ENCODE measurements at regions not wholly inside any gene's neighbourhood (a gene's known extent, or its start where the extent isn't known, plus 50 kb on each side); places are given as distances from the start of the nearest gene placed in this dataset.

DNA sequence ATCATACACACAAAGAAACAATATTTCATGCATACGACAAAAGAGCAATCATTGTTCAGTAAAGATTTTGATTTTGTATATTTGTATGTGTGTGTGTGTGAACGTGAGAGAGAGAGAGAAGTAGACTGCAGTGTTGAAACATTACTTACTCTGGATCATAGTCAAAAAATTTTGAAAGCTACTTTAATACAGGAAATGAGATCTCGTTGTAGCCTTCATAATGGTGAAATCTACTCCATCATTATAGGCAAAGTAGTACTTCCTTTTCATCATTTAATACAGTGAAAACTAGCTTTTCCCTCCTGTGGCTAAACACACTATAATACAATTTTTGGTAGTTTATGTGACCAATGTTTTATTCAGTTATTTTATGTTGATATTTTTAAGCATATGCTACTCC, 1427.7 kb upstream of the C9orf72 start:
- BruUV-seq (replicated peaks), result no TSS peak
- Histone ChIP-seq H3K9me3 (ENCODE audit: insufficient read depth, low read depth) (no peaks in the 10 kb centered on the region), H3F3A (ENCODE audit: insufficient read depth, low read depth) (no peaks in the 10 kb centered on the region), H3K9me2 (ENCODE audit: insufficient read depth) (no peaks in the 10 kb centered on the region), H3K36me3 (ENCODE audit: low read depth) (no peaks in the 10 kb centered on the region), H3K79me2 (ENCODE audit: low read depth) (no peaks in the 10 kb centered on the region), H2AFZ (no peak overlapping the region), H3K27me3 (ENCODE audit: insufficient read depth, low read depth) (no peaks in the 10 kb centered on the region), H4K20me1 (ENCODE audit: insufficient read depth) (no peaks in the 10 kb centered on the region), H3K4me3 (no peak overlapping the region), H3K4me1 (replicated peaks; ENCODE audit: insufficient read depth) (no peaks in the 10 kb centered on the region), H3K4me2 (no peak overlapping the region), H3K27ac (no peak overlapping the region)
- no peak for TF ChIP-seq CTCF (conservative IDR thresholded peaks at IDR 0.05)
- TF ChIP-seq EZH2 (IDR thresholded peaks at IDR 0.05; ENCODE audit: low read depth), result no peak
- ChIA-PET CTCF (no interaction called here), POLR2A (ENCODE audit: unreplicated experiment) (no interaction called here)
- DNase-seq, result no peak
- intact Hi-C loops (cut with micrococcal nuclease; ENCODE audit: unreplicated experiment), result no loop called here

DNA sequence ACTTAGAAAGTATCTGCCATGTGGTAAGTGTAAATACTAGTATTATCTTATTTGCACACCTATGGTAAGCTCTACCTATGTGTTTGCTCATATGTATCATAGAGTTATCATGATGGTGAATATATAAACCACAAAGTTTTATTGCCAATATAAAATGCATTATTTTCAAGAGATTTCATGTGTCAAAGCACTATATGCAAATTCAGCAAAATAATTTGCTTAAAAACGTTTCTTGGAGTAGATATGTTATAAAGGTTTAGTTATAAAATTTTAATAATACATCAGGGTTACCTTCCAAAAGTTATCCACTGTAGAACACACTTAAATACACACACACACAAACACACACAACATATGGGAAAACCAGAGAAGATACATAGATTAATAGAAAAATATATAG, 1431.7 kb upstream of the C9orf72 start:
- Histone ChIP-seq H3K27ac (no peak overlapping the region), H3K79me2 (ENCODE audit: low read depth) (no peaks in the 10 kb centered on the region), H3K9me3 (ENCODE audit: insufficient read depth, low read depth) (no peaks in the 10 kb centered on the region), H3F3A (ENCODE audit: insufficient read depth, low read depth) (no peaks in the 10 kb centered on the region), H4K20me1 (ENCODE audit: insufficient read depth) (no peaks in the 10 kb centered on the region), H3K4me3 (no peak overlapping the region), H2AFZ (no peak overlapping the region), H3K4me2 (no peak overlapping the region), H3K27me3 (ENCODE audit: insufficient read depth, low read depth) (no peaks in the 10 kb centered on the region), H3K36me3 (ENCODE audit: low read depth) (no peaks in the 10 kb centered on the region), H3K4me1 (replicated peaks; ENCODE audit: insufficient read depth) (no peaks in the 10 kb centered on the region), H3K9me2 (ENCODE audit: insufficient read depth) (no peaks in the 10 kb centered on the region)
- intact Hi-C loops (cut with micrococcal nuclease; ENCODE audit: unreplicated experiment), result no loop called here
- no TSS peak for BruUV-seq (replicated peaks)
- no peak for DNase-seq
- ChIA-PET CTCF (no interaction called here), POLR2A (ENCODE audit: unreplicated experiment) (no interaction called here)
- TF ChIP-seq EZH2 (IDR thresholded peaks at IDR 0.05; ENCODE audit: low read depth), result no peak
- TF ChIP-seq CTCF (conservative IDR thresholded peaks at IDR 0.05), result no peak

DNA sequence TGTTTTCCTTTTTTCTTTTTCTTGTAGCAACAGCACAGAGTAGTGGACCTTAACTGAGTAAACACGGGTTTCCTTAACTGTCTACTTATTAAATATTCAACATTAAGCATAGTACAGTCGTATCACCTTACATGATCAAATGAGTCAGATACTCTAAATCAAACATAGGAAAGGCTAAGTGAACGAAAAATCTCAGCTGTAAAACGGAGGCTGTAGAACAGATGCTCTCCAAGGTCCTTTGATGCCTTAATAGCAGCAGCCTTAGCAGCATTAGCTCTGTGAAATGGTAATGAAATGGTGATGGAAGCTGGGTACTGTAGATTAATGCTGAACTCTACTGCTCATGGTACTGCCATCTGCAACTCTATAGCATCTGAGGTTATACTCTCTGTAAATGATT, 1433.3 kb upstream of the C9orf72 start:
- Histone ChIP-seq H3K27me3 (ENCODE audit: insufficient read depth, low read depth) (no peaks in the 10 kb centered on the region), H3K4me1 (replicated peaks; ENCODE audit: insufficient read depth) (no peaks in the 10 kb centered on the region), H3K9me2 (ENCODE audit: insufficient read depth) (no peaks in the 10 kb centered on the region), H3K36me3 (ENCODE audit: low read depth) (no peaks in the 10 kb centered on the region), H3F3A (ENCODE audit: insufficient read depth, low read depth) (no peaks in the 10 kb centered on the region), H3K27ac (no peak overlapping the region), H2AFZ (no peak overlapping the region), H4K20me1 (ENCODE audit: insufficient read depth) (no peaks in the 10 kb centered on the region), H3K9me3 (ENCODE audit: insufficient read depth, low read depth) (no peaks in the 10 kb centered on the region), H3K4me3 (no peak overlapping the region), H3K4me2 (no peak overlapping the region), H3K79me2 (ENCODE audit: low read depth) (no peaks in the 10 kb centered on the region)
- POLR2A ChIA-PET (ENCODE audit: unreplicated experiment), result no interaction called here
- DNase-seq, result no peak
- BruUV-seq (replicated peaks), result no TSS peak
- CTCF ChIA-PET, result no interaction called here
- intact Hi-C loops (cut with micrococcal nuclease; ENCODE audit: unreplicated experiment), result no loop called here
- TF ChIP-seq CTCF (conservative IDR thresholded peaks at IDR 0.05), result no peak
- no peak for TF ChIP-seq EZH2 (IDR thresholded peaks at IDR 0.05; ENCODE audit: low read depth)

All from PC-9 (cell line).